ENCODE measurements at regions not wholly inside any gene's neighbourhood (a gene's known extent, or its start where the extent isn't known, plus 50 kb on each side); places are given as distances from the start of the nearest gene placed in this dataset.

DNA sequence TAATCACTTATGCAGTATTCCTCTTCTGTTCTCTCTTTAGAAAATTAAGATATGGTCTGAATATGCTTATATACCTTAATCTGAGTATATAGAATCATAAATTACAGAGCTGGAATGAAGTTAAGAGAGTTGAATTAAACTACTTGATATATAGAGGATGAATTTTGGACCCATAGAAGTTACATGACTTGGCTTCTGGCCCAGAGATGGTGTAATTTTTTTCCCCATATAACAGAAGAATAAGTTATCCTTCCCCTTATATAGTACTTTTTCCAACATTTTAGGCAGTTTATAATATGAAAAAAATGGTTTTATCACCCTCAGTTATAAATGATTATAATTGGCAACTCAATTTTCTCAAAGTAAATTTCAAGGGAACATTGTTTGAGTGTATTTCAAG is 616.3 kb downstream of the TBC1D4 start:
- no peak for DNase-seq

DNA sequence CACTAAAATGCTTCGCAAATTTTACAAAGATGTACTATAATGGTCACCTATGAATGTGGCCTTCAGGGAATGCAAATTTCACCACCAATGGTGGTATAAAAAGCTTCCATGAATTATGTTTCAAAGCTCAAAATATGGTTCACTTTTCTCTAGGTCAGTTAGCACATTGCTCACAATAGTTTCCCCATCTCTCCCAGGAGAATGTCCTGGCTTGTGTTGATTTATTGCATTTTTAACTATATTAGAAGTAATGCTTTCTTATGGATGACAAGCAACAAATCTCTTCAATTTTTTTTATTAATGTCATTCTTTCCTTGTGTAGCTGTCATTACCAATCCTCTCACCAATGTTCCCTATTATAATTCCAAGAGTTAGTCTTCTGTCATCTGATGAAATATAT is 621.2 kb downstream of the TBC1D4 start:
- no peak for DNase-seq

DNA sequence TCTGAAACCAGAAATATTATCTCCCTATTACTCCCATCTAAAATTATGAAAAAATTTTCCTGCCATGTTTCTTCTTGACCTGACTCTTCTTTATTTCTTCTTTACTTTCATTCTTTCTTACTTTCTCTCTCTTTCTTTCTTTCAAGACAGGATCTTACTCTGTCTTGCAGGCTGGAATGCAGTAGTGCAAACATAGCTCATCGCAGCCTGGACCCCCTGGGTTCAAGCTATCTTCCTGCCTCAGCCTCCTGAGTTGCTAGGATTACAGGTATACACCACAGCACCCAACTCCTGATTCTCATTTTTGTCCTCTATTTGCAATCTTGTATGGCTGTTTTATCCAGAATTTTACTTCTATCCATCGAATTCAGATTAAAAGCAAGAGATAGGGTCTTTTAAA is 631.1 kb downstream of the TBC1D4 start:
- DNase-seq, result no peak

DNA sequence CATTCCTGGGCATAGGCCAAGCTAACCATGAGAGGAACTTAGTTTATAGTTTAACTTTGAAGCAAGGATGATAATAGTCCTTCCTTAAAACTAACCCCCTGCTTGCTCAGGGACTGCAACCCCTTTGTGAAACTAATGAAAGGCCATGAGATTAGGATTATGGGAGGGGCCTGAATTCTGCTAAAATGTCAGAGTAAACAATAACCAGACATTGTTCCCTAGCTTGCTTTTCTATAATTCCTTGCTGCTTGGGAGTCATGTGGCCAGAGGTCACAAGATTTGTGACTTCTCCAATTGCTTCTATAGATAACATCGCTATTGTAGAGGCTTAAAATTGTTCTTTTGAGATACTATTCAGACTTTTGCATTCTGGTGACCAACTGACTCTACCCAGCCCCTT is 634.0 kb downstream of the TBC1D4 start:
- DNase-seq, result no peak

DNA sequence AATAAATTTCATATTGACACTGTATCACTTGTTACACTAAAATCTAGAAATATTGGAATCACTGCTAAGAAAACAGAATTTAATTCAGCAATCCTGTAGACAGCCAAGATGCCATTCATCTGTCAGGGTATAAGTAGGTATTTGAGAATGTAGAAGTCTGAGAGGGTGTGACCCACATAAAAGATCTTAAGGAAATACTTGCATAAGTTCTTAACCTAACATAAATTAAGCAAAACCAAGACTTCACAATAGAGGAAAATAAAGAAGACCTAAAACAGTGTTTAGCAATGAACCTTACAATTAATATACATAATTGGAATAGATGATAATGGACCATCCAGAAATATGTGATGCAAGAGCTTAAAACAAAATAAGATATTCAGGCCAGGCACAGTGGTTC is 636.2 kb downstream of the TBC1D4 start:
- DNase-seq, result no peak

DNA sequence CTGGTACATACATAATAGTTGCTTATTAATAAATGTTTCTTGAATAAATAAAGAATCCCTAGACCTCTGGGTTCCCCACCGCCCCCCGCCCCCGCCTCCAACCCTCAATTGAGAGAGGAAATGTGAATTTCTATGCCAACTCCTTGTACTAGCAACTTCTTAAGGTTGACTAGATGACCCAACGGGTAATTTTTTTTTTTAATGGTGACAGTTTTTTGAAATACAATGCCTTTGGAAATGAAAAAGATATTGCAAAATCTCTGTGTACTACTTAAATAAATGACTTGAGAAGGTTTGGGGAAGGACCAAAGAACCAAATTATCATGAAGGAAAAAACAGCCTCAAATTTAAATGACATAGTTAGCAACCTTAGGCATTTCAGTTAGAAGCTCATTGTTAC is 640.3 kb downstream of the TBC1D4 start:
- DNase-seq, result no peak

DNA sequence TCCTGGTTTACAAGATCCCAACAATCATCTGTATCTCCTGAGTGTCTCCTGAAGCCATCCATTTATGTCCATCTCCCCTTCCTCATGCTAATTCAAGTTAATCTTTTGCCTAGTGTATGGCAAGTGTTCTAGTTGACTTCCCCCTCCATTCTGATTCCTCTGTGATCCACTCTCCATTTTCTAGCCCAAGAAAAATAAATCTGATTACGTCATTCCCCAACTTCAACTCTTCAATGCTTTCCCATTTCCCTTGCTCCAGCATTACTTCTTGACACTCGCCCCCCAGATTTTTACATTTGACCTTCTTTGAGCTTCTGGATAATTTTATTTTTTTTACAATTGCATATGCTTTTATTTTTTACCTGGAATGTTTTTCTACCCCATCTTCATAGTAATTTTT is 640.8 kb downstream of the TBC1D4 start:
- no peak for DNase-seq

DNA sequence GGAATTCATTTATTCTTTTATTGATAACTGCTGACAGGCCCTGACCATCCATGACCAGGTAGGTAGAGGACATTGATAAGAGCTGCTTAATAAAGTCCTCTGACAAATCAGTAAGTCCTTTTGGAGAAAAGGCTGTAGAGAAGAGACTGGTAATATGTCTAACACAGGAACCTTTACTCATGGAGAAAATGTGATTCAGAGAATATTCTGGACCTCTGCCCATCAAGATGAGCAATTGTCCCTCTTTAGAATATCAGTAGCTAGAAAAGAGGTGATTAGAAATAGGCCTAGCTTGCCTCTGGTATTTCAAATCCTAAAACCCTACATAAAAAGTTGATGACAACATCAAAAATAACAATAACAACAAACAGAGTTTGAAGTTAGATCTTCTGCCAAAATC is 642.3 kb downstream of the TBC1D4 start:
- no peak for DNase-seq

DNA sequence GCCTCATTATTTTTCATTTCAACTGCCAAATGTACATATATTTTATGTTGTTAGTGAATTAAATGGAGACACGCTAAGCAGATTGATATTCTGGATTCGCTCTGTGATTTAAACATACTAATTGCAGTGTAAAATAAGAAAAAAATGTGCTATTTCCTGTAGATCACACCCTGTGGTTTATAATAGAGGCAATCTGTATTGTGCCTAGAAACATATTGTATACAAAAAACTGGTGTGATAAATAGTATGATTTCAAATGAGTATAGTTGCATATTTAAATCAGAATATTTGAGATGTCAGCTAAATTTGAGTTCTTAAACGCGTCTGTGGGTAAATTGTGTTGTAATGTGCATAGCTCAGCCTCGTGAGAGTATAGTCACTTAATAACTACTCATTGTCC is 643.9 kb downstream of the TBC1D4 start:
- DNase-seq, result no peak

DNA sequence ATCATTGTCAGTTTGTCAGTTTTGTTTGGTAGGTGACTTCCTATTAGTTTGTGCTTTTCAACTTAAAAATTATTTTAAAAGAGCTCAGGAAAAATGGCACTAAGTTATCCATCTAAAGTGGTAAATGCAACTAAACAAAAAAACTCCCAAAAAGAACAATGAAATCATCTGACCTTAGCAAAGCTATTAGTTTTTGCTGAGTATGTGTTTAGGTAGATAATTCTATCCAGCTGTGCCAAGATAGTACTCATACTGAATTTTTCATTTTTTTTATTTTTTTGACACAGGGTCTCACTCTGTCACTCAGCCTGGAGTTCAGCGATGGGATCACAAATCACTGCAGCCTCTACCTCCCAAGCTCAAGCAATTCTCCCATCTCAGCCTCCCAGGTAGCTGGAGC is 645.3 kb downstream of the TBC1D4 start:
- DNase-seq, result no peak

DNA sequence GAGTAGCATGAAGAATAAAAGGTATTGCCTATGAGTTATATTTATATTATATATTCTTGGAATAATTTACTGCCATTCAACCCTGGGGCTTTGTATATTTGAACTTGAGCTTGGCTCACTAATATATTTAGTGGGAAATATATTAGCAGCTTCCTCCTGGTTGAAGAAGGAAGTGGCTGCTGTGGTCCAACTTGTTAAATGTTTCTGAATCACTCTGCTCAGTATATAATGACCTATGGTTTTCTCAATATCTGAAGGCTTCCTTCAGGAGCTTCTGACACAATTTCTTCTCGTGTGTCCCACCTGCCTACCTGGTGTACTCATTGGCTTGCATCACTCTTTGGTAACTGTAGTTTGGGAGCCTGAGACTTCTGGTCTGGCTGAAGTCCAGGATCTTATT is 646.4 kb downstream of the TBC1D4 start:
- no peak for DNase-seq

DNA sequence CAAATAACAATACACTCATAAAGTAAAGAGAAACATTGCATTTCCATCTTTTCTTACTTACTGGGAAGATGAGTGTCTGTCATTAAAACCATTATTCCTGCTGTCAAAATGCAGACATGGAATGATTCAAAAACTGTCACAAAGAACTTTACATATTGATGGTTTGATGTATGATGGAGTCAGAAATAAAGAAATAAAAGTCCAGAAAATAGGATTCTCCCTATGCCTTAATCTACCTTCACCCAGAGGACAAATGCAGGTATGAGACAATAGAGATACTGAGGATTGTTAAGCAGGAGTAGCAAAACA is 656.1 kb downstream of the TBC1D4 start:
- DNase-seq, result no peak

DNA sequence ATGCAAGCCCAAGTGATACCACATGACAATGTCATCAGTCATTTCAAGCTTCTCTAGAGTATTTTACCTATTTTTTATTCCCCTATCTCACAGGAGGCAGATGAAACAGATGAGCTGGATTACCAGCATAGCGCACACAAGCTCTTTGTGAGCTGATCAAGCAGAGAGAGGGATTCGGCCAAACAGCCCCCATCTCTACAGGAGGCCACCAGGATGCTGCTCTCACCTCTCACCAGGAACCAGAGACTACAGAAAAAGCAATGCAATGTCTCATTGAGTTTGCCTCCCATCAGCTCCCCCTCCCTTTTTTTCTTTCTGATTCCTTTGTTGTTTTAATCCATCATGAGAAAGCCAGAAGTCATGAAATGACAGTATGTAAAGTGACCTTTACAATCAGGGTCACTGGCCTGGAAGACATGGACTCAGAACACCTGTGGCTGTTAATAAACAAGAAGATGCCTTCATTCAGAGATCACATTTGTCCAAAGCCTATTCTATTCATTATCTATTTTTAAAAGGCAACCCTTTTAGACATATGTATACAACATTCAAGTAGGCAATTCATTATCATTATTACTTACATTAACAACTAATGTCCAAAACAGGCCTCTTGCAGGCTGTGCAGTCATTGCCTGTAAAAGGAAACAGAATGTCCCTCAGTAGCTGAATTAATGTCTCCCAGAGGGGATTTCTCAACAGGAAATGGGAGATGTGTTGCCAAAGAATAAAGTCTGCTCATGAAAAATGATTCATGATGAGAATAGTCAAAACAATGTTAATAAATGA is 656.6 kb downstream of the TBC1D4 start:
- no peak for DNase-seq

DNA sequence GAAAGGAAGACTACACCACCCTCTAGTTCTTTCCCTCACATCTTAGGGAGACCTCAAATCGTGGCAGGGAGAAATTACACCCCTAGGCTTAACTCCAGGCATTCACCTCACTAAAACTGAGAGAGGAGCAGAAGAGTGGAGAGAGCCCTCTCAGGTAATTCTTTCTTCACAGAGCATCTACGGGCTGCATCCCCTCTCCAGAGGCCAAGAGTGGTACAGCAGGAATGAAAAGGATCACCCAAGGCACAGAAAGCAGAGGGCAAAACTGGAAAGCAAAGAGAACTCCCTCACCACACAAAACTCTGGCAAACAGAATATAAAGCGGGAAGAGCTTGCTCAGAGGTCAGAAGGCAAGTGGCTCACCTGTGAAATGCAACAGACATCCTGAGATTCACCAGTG is 661.2 kb downstream of the TBC1D4 start:
- DNase-seq, result no peak

DNA sequence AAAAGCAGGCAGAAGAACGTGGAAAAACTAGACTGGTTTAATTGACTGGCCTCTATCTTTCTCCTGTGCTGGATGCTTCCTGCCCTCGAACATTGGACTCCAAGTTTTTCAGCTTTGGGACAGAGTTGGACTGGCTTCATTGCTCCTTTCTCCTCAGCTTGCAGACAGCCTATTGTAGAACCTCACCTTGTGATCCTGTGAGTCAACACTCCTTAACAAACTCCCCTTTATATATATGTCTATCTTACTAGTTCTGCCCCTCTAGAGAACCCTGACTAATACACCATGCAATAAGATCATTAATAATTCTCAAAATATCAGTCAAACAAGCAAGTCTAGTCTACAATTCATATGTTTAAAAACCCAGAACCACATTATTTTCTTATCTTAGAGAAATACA is 662.4 kb downstream of the TBC1D4 start:
- no peak for DNase-seq

DNA sequence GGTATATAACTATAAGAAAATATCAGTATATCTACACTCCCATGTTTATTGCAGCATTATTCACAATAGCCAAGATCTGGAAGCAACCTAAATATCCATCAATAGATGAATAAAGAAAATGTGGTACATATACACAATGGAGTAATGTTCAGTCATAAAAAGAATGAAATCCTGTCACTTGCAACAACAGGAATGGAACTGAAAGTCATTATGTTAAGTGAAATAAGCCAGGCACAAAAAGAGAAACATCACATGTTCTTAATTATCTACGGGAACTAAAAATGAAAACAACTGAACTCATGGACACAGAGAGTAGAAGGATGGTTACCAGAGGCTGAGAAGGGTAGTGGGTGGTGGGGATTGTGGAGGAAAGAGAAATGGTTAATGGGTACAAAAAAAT is 665.2 kb downstream of the TBC1D4 start:
- no peak for DNase-seq

DNA sequence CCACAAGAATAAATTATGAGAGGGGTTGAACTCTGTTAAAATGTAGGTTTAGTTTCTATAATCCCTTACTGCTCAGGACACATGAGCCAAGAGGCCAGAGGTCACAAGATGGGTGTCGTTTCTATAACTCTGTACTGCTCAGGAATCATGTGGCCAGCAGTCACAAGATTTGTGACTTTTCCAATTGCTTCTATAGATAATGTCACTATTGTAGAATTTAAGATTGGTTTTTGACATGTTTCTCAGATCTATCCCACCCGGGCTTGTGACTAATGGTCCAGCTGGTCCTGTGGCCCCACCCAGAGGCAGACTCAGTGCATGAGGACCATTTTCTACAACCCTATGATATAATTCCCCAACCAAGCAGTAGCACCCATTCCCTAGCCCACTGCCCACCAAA is 662.0 kb upstream of the KLF12 start:
- no peak for DNase-seq

DNA sequence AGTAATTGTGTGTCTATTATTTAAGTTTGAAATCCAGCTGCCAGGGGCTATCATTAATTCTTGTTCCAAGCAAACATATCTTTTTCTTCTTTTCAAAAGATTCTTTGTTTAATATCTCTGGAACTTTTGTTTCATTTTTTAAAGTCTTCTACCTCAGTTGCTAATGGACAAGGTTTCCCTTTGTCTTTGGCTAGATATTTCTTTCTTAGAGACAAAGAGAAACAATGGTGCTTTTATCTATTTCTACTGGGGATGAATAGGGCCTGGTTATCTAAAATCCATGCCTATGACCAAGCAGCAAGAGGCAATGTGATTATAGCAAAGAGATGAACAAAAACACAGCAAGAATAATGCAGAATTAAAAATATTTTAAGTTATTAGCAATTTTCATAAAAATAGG is 661.3 kb upstream of the KLF12 start:
- no peak for DNase-seq

DNA sequence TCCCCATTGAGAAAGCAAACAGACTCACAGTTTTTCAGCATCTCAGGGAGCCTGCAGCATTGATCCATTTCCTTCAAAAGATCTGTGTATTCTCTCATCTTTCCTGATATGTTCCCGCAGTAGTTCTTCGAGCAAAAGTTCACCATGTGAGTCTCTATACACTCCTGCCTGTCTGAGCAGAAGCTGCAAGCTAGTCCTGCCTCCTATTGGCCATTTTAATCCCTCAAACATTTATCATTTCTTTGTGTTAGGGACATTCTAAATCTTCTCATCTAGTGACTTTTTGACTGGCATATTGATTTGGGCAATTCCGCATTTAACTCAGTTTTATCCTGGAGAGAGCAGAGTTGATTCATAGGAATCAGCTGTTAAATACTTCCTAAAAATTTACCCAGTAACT is 660.4 kb upstream of the KLF12 start:
- DNase-seq, result no peak

DNA sequence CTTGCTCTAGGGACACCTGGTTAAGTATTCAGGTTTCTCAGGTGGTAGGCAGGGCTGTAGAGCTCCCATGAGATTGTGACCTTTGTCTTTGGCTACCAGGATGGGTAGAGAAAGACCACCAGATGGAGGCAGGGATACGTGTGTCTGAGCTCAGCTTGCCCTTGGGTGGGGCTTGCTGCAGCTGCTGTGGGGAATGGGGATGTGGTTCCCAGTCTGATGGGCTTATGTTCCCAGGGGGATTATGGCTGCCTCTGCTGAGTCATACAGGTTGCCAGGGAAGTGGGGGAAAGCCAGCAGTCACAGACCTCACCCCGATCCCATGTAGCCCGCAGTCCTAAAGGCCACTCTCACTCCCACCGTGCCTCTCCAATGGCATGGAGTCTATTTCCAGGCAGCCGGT is 659.9 kb upstream of the KLF12 start:
- no peak for DNase-seq

DNA sequence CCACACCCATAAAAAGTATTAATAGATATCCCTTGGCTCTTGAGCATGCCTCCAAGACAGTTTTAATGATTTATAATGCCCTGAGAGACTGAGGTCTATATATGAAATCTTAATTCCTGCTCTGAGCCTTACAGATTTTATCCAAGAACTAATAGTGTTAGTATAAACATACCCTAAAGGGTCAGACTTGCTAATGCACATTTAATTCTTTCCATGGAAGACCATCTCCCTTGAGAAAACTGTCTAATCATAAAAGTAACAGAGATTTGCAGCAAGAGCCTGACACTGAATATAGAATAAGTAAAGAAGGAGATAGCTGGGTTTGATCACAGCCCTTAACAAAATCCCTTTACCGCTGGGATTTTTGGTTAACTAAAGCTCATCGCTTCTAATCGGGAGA is 650.8 kb upstream of the KLF12 start:
- no peak for DNase-seq

DNA sequence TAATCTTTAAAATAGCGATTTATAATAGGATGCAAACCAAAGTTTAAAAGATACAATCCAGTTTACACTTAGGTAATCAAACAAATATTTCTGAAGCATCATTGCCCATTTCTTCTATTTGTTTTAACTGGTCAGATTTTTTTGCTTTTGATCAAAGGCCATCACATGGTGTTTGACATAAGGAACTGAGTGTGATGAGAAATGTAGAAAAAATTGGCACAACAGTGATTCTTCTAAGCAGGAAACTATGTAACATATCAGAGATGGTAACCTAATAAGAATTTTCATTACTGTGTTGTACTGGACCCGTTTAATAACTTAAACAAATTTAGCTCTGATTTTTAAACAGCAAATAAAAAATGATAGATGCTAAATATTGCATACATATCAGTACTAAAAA is 644.7 kb upstream of the KLF12 start:
- DNase-seq, result no peak

DNA sequence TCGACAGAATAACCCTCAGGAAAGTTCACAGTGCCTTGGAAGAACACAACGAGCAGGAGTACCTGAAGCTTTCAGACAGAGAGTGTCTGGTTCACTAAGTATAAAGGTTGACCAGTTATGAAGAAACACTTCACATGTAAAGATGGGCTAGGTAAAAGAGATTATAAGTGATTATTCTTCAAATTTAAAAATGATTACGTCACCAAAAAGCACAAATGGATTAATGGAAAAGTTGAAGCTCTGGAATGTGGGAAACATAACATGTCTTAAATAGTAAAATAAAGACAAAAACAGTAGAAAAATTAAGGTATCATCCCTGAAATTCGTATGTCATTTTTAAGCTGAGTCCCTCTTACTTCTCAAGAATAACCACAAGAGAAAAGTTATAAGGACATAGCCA is 643.9 kb upstream of the KLF12 start:
- DNase-seq, result no peak

DNA sequence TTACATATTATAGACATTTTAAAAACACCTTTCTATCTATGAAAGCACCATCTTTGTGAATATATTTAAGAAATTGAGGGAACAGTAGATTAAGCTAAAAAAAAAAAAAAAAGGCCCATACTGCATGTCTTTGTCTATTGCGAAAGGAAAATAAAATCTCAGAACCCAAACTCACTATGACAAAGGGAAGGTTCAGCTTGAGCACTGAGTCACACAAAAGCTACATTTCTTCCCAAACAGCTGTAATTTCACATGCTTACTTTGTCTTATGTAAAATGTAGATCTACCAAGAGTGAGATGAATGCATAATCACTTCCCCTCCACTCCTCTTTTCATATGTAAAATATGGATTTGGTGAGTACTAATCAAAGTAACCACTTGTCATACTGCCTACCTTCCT is 640.1 kb upstream of the KLF12 start:
- DNase-seq, result no peak

DNA sequence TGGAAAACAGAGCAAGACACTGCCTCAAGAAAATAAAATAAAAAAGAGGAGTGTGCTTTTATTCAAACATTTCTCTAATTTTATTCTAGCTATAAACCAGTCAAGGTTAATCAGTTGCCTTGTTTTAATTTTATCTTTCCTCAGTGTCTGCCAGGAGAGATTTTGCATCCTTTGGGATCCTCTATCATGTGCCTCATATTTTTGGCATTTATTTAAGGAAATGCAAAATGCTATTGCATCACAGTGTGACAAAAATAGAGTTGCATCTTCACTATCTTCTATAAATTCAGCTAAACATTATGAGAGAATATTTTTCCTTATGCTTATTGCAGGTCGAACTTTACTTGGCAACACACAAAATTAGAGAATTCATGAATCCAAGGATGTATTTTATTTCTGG is 639.0 kb upstream of the KLF12 start:
- DNase-seq, result no peak

DNA sequence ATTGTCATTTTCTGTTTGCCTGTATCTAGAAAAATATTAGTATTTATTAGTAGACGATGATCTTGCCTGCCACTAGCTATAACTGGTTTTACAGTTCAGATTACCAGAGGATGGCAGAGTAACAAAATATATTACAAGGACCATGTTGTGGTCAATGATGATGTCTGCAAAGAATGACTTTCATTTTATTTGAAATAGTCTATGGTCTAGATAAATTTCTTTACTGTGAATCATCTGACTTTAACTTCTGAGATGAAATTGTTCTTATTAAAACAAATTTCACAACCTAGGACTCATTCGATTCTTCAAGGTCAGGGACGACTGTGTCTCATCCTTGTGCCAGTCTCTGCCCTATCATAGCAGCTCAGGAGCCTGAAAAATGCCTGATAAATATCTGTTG is 637.8 kb upstream of the KLF12 start:
- DNase-seq, result no peak
